ENCODE measurements at regions not wholly inside any gene's neighbourhood (a gene's known extent, or its start where the extent isn't known, plus 50 kb on each side); places are given as distances from the start of the nearest gene placed in this dataset.

- Histone ChIP-seq H3K4me1 (ENCODE audit: control insufficient read depth, insufficient read depth, low read length) (no peaks in the 10 kb centered on the region), H3K4me3 (ENCODE audit: low read depth in 2 of 2, low read length in 2 of 2) (no peak overlapping the region), H3K9me3 (ENCODE audit: control insufficient read depth, insufficient read depth, low read depth, low read length) (no peaks in the 10 kb centered on the region), H3K27ac (ENCODE audit: low read length) (no peak overlapping the region), H3K36me3 (ENCODE audit: control insufficient read depth, insufficient read depth, low read length) (no peaks in the 10 kb centered on the region), H3K27me3 (ENCODE audit: control insufficient read depth, insufficient read depth, low read length) (peaks cover 7% of the 10 kb centered on the region)
- ATAC-seq = no peak
- no TSS peak for BruUV-seq (replicated peaks)
- in situ Hi-C loops (cut with HindIII; ENCODE audit: low pct_unique_long_range_greater_than_20kb, low sequenced_read_pairs) (no loop called here), intact Hi-C loops (cut with micrococcal nuclease; ENCODE audit: unreplicated experiment) (no loop called here)
- ChIA-PET CTCF (no interaction called here), POLR2A (no interaction called here)
- no peak for DNase-seq (ENCODE audit: low read depth, low spot score)
- TF ChIP-seq REST (IDR thresholded peaks at IDR 0.05; ENCODE audit: insufficient read depth in 1 of 2, low read depth in 2 of 2, low read length in 1 of 2) = no peak
- no peak for TF ChIP-seq POLR2AphosphoS5 (IDR thresholded peaks at IDR 0.05; ENCODE audit: low read depth, low read length)
- TF ChIP-seq TCF7L2 (IDR thresholded peaks at IDR 0.05; ENCODE audit: low read depth, low read length) = no peak
- no peak for TF ChIP-seq CTCF (IDR thresholded peaks at IDR 0.05)
Observed at GRCh38 chr11:19450282-19450681, 209.5 kb upstream of the E2F8 start.

- Histone ChIP-seq H3K27me3 (ENCODE audit: control insufficient read depth, insufficient read depth, low read length) (peaks cover 7% of the 10 kb centered on the region), H3K27ac (ENCODE audit: low read length) (no peak overlapping the region)
Observed at GRCh38 chr11:19448651-19449050, 207.9 kb upstream of the E2F8 start.

More at GRCh38 chr11:19448651-19449050, 207.9 kb upstream of the E2F8 start:
- no peak for TF ChIP-seq REST (IDR thresholded peaks at IDR 0.05; ENCODE audit: insufficient read depth in 1 of 2, low read depth in 2 of 2, low read length in 1 of 2)
- no peak for TF ChIP-seq CTCF (IDR thresholded peaks at IDR 0.05)
- no peak for TF ChIP-seq SIN3A (IDR thresholded peaks at IDR 0.05; ENCODE audit: borderline replicate concordance, insufficient read depth, low read depth, low read length)
- TF ChIP-seq POLR2AphosphoS5 (IDR thresholded peaks at IDR 0.05; ENCODE audit: low read depth, low read length) = no peak
- no peak for TF ChIP-seq TCF7L2 (IDR thresholded peaks at IDR 0.05; ENCODE audit: low read depth, low read length)
- in situ Hi-C loops (cut with HindIII; ENCODE audit: low pct_unique_long_range_greater_than_20kb, low sequenced_read_pairs) = no loop called here
- Histone ChIP-seq H3K9me3 (ENCODE audit: control insufficient read depth, insufficient read depth, low read depth, low read length) (no peaks in the 10 kb centered on the region), H3K4me3 (ENCODE audit: low read depth in 2 of 2, low read length in 2 of 2) (no peak overlapping the region), H3K4me1 (ENCODE audit: control insufficient read depth, insufficient read depth, low read length) (no peaks in the 10 kb centered on the region), H3K36me3 (ENCODE audit: control insufficient read depth, insufficient read depth, low read length) (no peaks in the 10 kb centered on the region)
- POLR2A ChIA-PET = no interaction called here
- intact Hi-C loops (cut with micrococcal nuclease; ENCODE audit: unreplicated experiment) = no loop called here
- CTCF ChIA-PET = no interaction called here
- no peak for ATAC-seq
- no peak for DNase-seq (ENCODE audit: low read depth, low spot score)
- BruUV-seq (replicated peaks) = no TSS peak
